MV-4-11 (cell line): ENCODE measurements at regions not wholly inside any gene's neighbourhood (a gene's known extent, or its start where the extent isn't known, plus 50 kb on each side); places are given as distances from the start of the nearest gene placed in this dataset.
"Not testable (repeated sequence)": the region's sequence is repeated elsewhere in the genome, so short reads cannot be mapped to it uniquely, and the experiment has no call there.

Source experiments
- DNase-seq: peaks from one replicate; lab custom pipeline; 2025; lab: John Stamatoyannopoulos, UW

GRCh38 chr13:21879263-21879914 lies 208.5 kb downstream of the FGF9 start:
- DNase-seq = no peak

GRCh38 chr13:21882766-21883165 lies 211.9 kb downstream of the FGF9 start:
- DNase-seq = no peak

GRCh38 chr13:21883713-21884112 lies 212.8 kb downstream of the FGF9 start:
- DNase-seq = no peak

- DNase-seq = no peak
Measured at GRCh38 chr13:21884299-21884909, 213.5 kb downstream of the FGF9 start.

GRCh38 chr13:21884965-21885567 lies 214.2 kb downstream of the FGF9 start:
- DNase-seq = no peak

GRCh38 chr13:21885714-21886224 lies 214.9 kb downstream of the FGF9 start:
- no peak for DNase-seq

- no peak for DNase-seq
Measured at GRCh38 chr13:21889651-21890050, 218.8 kb downstream of the FGF9 start.

- DNase-seq = not testable (repeated sequence)
Measured at GRCh38 chr13:21890220-21890619, 219.3 kb downstream of the FGF9 start.

GRCh38 chr13:21894091-21894490 lies 223.2 kb downstream of the FGF9 start:
- DNase-seq = no peak

GRCh38 chr13:21894703-21895699 lies 224.1 kb downstream of the FGF9 start:
- DNase-seq = peak; percentile 46

- DNase-seq = no peak
Measured at GRCh38 chr13:21895779-21896178, 224.9 kb downstream of the FGF9 start.

GRCh38 chr13:21897161-21897560 lies 226.3 kb downstream of the FGF9 start:
- DNase-seq = no peak

- DNase-seq = no peak
Measured at GRCh38 chr13:21898459-21898858, 227.6 kb downstream of the FGF9 start.

GRCh38 chr13:21898945-21899344 lies 228.1 kb downstream of the FGF9 start:
- no peak for DNase-seq

- DNase-seq = no peak
Measured at GRCh38 chr13:21901336-21901735, 230.5 kb downstream of the FGF9 start.

- DNase-seq = no peak
Measured at GRCh38 chr13:21901811-21902708, 231.2 kb downstream of the FGF9 start.

- DNase-seq = no peak
Measured at GRCh38 chr13:21902709-21903098, 231.8 kb downstream of the FGF9 start.

GRCh38 chr13:21905486-21905885 lies 234.6 kb downstream of the FGF9 start:
- no peak for DNase-seq

- no peak for DNase-seq
Measured at GRCh38 chr13:21909331-21909730, 238.5 kb downstream of the FGF9 start.

GRCh38 chr13:21910546-21910945 lies 239.7 kb downstream of the FGF9 start:
- no peak for DNase-seq
